ENCODE measurements at regions not wholly inside any gene's neighbourhood (a gene's known extent, or its start where the extent isn't known, plus 50 kb on each side); places are given as distances from the start of the nearest gene placed in this dataset.

GRCh38 chr17:15890279-15890892 lies 54.5 kb upstream of the ADORA2B start:
- in situ Hi-C loops (cut with HindIII; ENCODE audit: low pct_unique_long_range_greater_than_20kb, low sequenced_read_pairs) = no loop called here
- DNase-seq (ENCODE audit: low read depth) = no peak

DNA sequence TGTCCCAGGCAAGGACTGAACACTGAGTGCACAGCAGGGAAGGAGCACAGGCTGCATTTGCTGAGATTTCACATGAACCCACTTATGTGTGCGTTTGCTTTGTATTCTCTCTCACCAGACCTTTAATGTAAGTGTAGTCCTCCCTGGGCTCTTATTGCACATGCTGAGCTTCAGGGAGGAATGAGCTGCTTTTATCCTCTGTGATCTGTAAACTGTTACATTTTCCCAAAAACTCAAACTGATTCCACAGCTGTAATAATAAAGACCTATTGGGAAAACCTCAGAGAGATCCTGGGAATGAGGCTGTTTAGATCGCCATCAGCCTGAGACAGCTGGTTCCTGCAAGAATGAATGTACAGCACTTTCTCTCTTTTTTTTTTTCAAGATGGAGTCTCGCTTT lies 53.6 kb upstream of the ADORA2B start:
- in situ Hi-C loops (cut with HindIII; ENCODE audit: low pct_unique_long_range_greater_than_20kb, low sequenced_read_pairs) = no loop called here
- DNase-seq (ENCODE audit: low read depth) = no peak

- in situ Hi-C loops (cut with HindIII; ENCODE audit: low pct_unique_long_range_greater_than_20kb, low sequenced_read_pairs) = no loop called here
- no peak for DNase-seq (ENCODE audit: low read depth)
Observed at GRCh38 chr17:15892244-15892643, 52.7 kb upstream of the ADORA2B start.

DNA sequence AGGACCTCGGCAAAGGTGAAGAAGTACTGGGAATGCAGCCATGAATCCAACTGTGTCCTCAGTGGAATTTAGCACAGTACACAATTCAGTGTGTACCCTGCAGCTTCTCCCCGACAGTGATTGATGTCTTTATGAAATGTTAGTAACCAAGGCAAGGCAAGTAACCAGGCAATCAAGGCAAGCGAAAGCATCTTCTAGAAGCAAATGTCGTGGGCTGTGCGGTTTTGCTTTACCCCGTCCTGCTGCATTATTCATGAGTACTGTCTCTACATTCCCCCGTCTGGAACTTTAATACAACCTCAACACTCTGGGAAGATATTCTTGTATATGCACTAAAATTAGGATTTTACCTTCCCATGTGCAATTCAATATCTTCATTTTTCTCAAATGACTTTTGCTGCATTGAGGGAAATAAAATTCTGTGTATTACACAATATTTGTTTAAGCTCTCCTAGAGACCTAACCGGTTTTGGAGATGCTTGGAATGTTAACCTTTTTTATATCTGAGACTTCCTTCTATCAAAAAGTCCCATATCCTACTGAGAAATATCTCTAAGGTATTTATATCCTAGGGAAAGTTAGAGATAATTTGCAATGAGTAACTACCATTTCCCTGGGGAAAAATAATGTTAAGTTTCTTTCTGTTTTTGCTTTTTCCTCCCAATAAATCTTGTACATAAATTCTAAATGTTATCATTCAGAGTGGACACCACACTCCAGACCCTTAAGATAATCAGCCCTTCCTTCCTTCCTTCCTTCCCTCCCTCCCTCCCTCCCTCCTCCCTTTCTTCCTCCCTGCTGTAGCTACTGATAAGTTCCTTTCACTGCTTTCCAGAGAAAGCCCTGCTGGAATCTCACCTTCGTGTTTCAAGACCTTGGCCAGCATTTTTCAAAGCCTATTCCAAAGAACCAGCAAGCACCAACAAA lies 51.9 kb upstream of the ADORA2B start:
- in situ Hi-C loops (cut with HindIII; ENCODE audit: low pct_unique_long_range_greater_than_20kb, low sequenced_read_pairs) = no loop called here
- DNase-seq (ENCODE audit: low read depth) = no peak

- no peak for DNase-seq (ENCODE audit: low read depth)
- in situ Hi-C loops (cut with HindIII; ENCODE audit: low pct_unique_long_range_greater_than_20kb, low sequenced_read_pairs) = no loop called here
Observed at GRCh38 chr17:15893658-15894024, 51.3 kb upstream of the ADORA2B start.

DNA sequence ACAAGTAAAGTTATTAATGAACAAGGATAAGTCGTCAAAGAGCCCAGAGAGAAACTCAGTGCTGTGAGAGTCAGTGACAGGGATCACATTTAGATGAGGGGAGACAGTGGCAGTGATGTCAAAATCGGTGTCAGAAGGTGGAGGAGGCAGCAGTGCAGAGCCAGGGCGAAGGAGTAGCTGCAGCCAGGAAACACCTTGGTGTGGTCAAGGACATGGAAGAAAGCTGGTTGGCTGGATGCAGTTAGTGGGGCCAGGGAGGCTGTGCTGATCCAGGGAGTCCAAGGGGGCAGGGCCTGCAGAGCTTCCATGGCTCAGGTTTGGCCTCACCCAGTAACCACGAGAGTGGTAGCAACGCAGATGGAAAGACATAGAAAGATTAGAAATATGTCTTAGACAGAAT lies 50.7 kb upstream of the ADORA2B start:
- in situ Hi-C loops (cut with HindIII; ENCODE audit: low pct_unique_long_range_greater_than_20kb, low sequenced_read_pairs) = no loop called here
- no peak for DNase-seq (ENCODE audit: low read depth)

DNA sequence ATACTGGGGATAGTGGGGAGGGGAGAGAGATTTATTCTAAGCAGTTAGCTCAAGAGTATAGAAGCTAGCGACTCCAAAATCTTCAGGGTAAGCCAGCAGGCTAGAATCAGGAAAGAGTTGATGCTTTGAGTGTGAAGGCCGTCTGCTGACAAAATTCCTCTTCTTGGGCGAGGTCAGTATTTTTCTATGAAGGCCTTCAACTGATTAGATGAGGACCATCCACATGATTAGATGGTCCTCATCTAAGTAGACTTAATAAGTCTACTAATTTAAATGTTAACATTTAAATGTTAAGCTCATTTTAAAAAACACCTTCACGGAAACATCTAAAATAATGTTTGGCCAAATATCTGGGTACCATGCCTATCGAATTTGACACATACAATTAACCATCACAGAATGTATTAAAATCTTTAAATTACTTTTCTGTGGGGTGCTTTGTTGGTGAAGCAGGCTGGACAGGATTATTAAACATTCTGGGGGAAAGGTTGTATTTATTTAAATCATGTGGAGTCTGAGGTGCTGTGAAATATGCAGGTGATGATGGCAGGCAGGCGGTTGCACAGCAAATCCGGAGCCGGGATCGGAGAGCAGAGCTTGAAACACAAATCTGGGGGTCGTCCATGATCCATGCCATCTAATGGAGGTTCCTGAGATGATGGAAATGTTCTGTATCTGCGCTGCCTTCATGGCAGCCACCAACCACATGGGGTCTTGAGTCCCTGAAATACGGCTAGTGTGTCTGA lies 49.8 kb upstream of the ADORA2B start:
- in situ Hi-C loops (cut with HindIII; ENCODE audit: low pct_unique_long_range_greater_than_20kb, low sequenced_read_pairs) = no loop called here
- DNase-seq (ENCODE audit: low read depth) = no peak
